ENCODE measurements at regions not wholly inside any gene's neighbourhood (a gene's known extent, or its start where the extent isn't known, plus 50 kb on each side); places are given as distances from the start of the nearest gene placed in this dataset.

GRCh38 chr9:87386490-87387025, 111.1 kb upstream of the DAPK1 start:
- TF ChIP-seq POLR2A (IDR thresholded peaks at IDR 0.05; ENCODE audit: low read length), result no peak
- no peak for TF ChIP-seq GATA1 (IDR thresholded peaks at IDR 0.05; ENCODE audit: low read depth, low read length)
